Anterior cingulate cortex (tissue), 58 donors: ENCODE measurements at regions not wholly inside any gene's neighbourhood (a gene's known extent, or its start where the extent isn't known, plus 50 kb on each side); places are given as distances from the start of the nearest gene placed in this dataset.
A peak's percentile ranks its signal among the peaks of the same experiment; 100 is the strongest.

Source experiments
- DNase-seq, 58 donors: peaks; one replicate each; lab custom pipeline; 2025; lab: John Stamatoyannopoulos, UW

DNA sequence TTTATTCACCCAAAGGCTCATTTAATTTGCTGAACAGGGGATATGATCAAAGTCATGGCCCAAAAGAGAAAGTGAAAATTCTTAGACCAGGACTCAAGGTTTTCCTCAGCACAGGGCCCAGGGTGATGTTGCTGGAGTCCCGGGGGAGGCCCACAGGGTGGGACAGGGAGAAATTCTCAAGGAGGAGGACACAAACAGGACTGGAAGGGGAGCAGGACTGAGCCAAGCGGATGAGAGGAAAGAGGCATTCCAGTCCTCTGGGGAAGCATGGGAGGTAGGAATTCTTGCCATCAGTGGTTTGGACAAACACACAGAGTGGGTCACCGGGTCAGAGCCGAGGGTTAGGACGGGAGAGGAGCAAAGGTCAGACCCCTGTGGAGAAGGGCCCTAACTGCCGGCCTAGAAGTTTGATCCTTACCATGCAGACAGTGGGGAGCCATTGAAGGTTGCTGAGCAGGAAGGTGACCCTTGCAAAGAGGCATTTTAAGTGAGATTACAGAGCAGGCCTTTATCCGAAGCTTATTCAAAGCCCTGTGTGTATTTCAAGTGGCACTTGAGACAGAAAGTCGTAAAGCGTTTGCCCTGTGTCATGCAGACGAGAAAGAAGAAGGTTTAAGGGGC lies 68.4 kb upstream of the PTGR2 start:
- no peak for DNase-seq

- DNase-seq: no peak
Observed at GRCh38 chr14:73782623-73783022, 68.4 kb upstream of the PNMA1 start.

DNA sequence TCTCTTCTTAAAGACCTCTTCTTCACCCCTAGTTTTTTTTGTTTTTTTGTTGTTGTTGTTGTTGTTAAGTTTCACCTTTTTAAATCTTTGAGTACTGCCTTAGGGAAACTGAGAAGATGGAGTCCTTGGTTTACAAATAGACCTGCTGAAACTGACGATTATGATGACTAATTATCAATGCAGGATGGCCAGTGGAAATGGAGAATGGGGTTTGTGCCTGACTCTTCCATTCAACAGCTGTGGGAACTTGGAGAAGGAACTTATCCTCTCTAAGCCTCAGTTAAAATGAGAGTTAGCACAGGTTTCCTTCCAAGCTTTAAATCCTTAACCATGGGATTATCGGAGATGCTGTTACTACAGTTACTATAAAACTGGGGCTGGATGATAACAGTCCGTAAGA lies 66.7 kb upstream of the PNMA1 start:
- DNase-seq: no peak

- no peak for DNase-seq
Observed at GRCh38 chr14:73780391-73780790, 66.2 kb upstream of the PNMA1 start.

DNA sequence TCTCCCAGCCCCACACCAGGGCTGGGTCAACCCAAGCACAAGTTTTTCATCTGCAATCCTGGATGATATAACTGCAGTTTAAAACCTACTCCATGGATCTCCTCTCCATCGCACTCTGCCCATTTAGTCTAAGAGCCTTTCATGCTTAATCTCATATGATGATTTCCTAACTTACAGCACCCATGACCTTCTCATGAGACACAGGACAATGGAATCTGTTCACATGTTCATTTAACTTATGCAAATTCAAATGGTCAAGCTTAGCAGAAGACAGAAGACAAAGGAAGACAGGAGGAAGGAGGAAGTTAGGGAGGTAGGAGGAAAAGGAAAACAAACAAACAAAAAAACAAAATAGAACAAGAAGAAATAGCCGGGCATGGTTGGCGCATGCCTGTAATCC lies 64.6 kb upstream of the PNMA1 start:
- no peak for DNase-seq

GRCh38 chr14:73777420-73777819 lies 63.2 kb upstream of the PNMA1 start:
- no peak for DNase-seq

DNA sequence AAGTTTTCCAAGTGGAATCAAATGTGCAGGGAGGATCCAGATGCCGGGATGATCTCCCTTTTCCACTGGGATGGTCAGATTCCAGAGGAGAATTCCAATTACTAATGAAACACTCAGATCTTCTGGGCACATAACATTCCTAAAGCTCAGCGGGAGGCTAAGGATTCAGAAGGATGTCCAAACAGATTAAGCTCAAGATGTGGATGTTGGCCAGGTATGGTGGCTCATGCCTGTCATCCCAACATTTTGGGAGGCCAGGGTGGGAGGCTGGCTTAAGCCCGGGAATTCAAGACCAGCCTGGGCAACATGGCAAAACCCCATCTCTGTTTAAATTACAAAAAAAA lies 62.0 kb upstream of the PNMA1 start:
- no peak for DNase-seq

GRCh38 chr14:73775339-73776193 lies 61.4 kb upstream of the PNMA1 start:
- no peak for DNase-seq

- no peak for DNase-seq
Observed at GRCh38 chr14:73774671-73775070, 60.5 kb upstream of the PNMA1 start.

DNA sequence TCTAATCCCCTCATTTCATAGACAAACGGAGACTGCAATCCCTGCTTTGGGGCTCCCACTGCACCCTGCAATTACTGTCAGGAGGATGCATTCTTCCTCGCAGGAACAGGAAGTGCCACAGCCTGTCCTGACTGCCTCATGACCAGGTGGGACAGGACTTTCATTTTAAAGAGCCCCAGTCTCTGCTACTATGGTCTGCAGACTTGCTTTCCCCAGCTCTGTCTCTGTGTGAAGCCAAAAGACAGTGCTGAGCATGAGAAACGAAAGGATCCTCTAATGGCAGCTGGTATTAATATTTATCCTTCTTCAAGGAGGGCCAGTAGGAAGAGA lies 60.0 kb upstream of the PNMA1 start:
- no peak for DNase-seq

- no peak for DNase-seq
Observed at GRCh38 chr14:73773441-73774240, 59.5 kb upstream of the PNMA1 start.

DNA sequence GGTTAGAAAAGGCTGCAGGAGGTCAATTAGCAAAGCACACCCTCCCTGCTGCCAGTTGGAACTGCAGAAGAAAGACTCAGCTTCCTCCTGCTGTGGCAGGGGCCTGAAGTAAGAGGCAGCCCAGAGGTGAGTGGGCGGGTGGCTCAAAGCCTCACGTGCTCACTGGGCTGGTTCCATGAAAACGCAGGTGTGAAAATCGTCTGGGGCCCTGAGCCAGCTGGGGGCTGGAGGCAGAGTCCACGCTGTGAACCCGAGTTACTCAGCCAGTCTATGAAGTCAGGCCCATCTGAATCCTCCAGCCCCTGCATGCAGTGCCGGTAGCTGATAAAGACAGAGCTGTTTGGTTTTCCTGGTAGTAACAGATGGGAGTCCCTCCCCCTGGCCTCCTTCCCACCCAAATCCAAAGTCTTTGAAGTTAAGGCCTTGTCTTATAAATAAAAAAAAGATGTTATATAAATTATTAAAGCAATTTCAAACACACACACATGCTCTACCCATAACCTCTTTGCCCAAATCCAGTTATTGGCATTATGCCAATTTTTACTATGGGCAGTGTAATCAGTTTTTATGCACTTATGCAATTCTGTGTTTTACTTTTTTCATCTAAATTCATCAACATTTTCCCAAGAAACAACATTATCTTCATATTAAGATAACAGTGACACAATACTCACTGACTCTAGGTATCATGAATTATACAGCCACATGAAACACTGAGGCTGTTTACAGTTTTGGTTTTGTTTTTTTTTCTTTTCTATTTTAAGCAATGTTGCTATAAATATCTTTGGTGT lies 57.9 kb upstream of the PNMA1 start:
- DNase-seq: peak in 15 of 58 donors; percentile 8 to 61 (median 21)

GRCh38 chr14:73770977-73771847 lies 57.0 kb upstream of the PNMA1 start:
- no peak for DNase-seq

DNA sequence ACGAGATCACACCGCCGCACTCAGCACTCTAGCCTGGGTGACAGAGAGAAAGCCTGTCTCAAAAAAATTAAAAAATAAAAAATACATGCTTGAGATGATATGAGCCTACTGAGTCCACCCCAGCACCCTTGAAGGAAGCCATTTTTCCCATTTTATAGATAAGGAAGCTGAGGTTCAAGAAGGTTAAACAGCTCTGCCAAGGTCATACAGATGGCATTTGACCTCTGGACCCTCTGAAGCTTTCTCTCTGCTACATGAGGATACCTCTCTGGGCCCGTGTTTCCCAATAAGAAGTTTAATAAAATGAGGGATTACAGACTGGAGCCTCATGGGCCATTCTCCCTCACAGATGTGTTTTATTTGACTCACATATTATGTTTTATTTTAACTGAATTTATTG lies 53.9 kb upstream of the PNMA1 start:
- no peak for DNase-seq

GRCh38 chr14:73764406-73765280 lies 50.5 kb upstream of the PNMA1 start:
- DNase-seq: peak in 47 of 58 donors; percentile 18 to 85 (median 56)
